ENCODE measurements at regions not wholly inside any gene's neighbourhood (a gene's known extent, or its start where the extent isn't known, plus 50 kb on each side); places are given as distances from the start of the nearest gene placed in this dataset.
"Not testable (repeated sequence)": the region's sequence is repeated elsewhere in the genome, so short reads cannot be mapped to it uniquely, and the experiment has no call there.

- no peak for DNase-seq (ENCODE audit: low read depth)
Observed at GRCh38 chr12:17357396-17357795, 732.6 kb downstream of the RERGL start.

GRCh38 chr12:17352164-17352563 is 737.8 kb downstream of the RERGL start:
- DNase-seq (ENCODE audit: low read depth), result no peak

- DNase-seq (ENCODE audit: low read depth), result no peak
Observed at GRCh38 chr12:17348311-17348710, 741.7 kb downstream of the RERGL start.

- DNase-seq (ENCODE audit: low read depth), result no peak
Observed at GRCh38 chr12:17344649-17345048, 738.7 kb upstream of the LMO3 start.

- no peak for DNase-seq (ENCODE audit: low read depth)
Observed at GRCh38 chr12:17342381-17342961, 736.5 kb upstream of the LMO3 start.

- no peak for DNase-seq (ENCODE audit: low read depth)
Observed at GRCh38 chr12:17335487-17335886, 729.5 kb upstream of the LMO3 start.

- no peak for DNase-seq (ENCODE audit: low read depth)
Observed at GRCh38 chr12:17334784-17335183, 728.8 kb upstream of the LMO3 start.

- DNase-seq (ENCODE audit: low read depth), result no peak
Observed at GRCh38 chr12:17333287-17333686, 727.3 kb upstream of the LMO3 start.

- DNase-seq (ENCODE audit: low read depth), result no peak
Observed at GRCh38 chr12:17326649-17327048, 720.7 kb upstream of the LMO3 start.

- no peak for DNase-seq (ENCODE audit: low read depth)
Observed at GRCh38 chr12:17322090-17322489, 716.1 kb upstream of the LMO3 start.

GRCh38 chr12:17304503-17305347 is 698.8 kb upstream of the LMO3 start:
- no peak for DNase-seq (ENCODE audit: low read depth)

GRCh38 chr12:17302001-17302400 is 696.0 kb upstream of the LMO3 start:
- DNase-seq (ENCODE audit: low read depth), result no peak

- no peak for DNase-seq (ENCODE audit: low read depth)
Observed at GRCh38 chr12:17301544-17301943, 695.6 kb upstream of the LMO3 start.

- no peak for DNase-seq (ENCODE audit: low read depth)
Observed at GRCh38 chr12:17296882-17297281, 690.9 kb upstream of the LMO3 start.

GRCh38 chr12:17286874-17287273 is 680.9 kb upstream of the LMO3 start:
- no peak for DNase-seq (ENCODE audit: low read depth)

GRCh38 chr12:17284873-17285272 is 678.9 kb upstream of the LMO3 start:
- no peak for DNase-seq (ENCODE audit: low read depth)

GRCh38 chr12:17283563-17283962 is 677.6 kb upstream of the LMO3 start:
- DNase-seq (ENCODE audit: low read depth), result no peak

GRCh38 chr12:17282169-17282568 is 676.2 kb upstream of the LMO3 start:
- DNase-seq (ENCODE audit: low read depth), result not testable (repeated sequence)

GRCh38 chr12:17278946-17279345 is 673.0 kb upstream of the LMO3 start:
- no peak for DNase-seq (ENCODE audit: low read depth)

- DNase-seq (ENCODE audit: low read depth), result no peak
Observed at GRCh38 chr12:17276196-17276595, 670.2 kb upstream of the LMO3 start.

- no peak for DNase-seq (ENCODE audit: low read depth)
Observed at GRCh38 chr12:17266856-17267255, 660.9 kb upstream of the LMO3 start.

- no peak for DNase-seq (ENCODE audit: low read depth)
Observed at GRCh38 chr12:17264603-17265002, 658.6 kb upstream of the LMO3 start.

- DNase-seq (ENCODE audit: low read depth), result no peak
Observed at GRCh38 chr12:17239874-17240273, 633.9 kb upstream of the LMO3 start.

GRCh38 chr12:17235996-17236395 is 630.0 kb upstream of the LMO3 start:
- no peak for DNase-seq (ENCODE audit: low read depth)

Measured in stromal cell of bone marrow (primary cell).